ENCODE measurements at regions not wholly inside any gene's neighbourhood (a gene's known extent, or its start where the extent isn't known, plus 50 kb on each side); places are given as distances from the start of the nearest gene placed in this dataset.

- H3K36me3 Mint-ChIP-seq (ENCODE audit: insufficient read depth) = no peaks in the 10 kb centered on the region
- H3K4me1 Mint-ChIP-seq (ENCODE audit: low read depth) = peaks cover 5% of the 10 kb centered on the region
- TF ChIP-seq, protein P1, sequence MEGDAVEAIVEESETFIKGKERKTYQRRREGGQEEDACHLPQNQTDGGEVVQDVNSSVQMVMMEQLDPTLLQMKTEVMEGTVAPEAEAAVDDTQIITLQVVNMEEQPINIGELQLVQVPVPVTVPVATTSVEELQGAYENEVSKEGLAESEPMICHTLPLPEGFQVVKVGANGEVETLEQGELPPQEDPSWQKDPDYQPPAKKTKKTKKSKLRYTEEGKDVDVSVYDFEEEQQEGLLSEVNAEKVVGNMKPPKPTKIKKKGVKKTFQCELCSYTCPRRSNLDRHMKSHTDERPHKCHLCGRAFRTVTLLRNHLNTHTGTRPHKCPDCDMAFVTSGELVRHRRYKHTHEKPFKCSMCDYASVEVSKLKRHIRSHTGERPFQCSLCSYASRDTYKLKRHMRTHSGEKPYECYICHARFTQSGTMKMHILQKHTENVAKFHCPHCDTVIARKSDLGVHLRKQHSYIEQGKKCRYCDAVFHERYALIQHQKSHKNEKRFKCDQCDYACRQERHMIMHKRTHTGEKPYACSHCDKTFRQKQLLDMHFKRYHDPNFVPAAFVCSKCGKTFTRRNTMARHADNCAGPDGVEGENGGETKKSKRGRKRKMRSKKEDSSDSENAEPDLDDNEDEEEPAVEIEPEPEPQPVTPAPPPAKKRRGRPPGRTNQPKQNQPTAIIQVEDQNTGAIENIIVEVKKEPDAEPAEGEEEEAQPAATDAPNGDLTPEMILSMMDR (IDR thresholded peaks at IDR 0.05; ENCODE audit: unreplicated experiment) = no peak
Observed at GRCh38 chrX:14398725-14399124, 130.6 kb upstream of the GLRA2 start.

GRCh38 chrX:14389682-14390081 is 139.7 kb upstream of the GLRA2 start:
- TF ChIP-seq, protein P1 (IDR thresholded peaks at IDR 0.05; ENCODE audit: unreplicated experiment) = no peak
- no peak for DNase-seq (ENCODE audit: low spot score, unreplicated experiment)
- no peak overlapping the region for H3K27ac Mint-ChIP-seq
- H3K9me3 Mint-ChIP-seq (ENCODE audit: low read depth) = peaks cover 24% of the 10 kb centered on the region
- no peaks in the 10 kb centered on the region for H3K27me3 Mint-ChIP-seq
- H3K4me3 Mint-ChIP-seq (ENCODE audit: low read depth) = no peak overlapping the region
- no peaks in the 10 kb centered on the region for H3K4me1 Mint-ChIP-seq (ENCODE audit: low read depth)
- no peaks in the 10 kb centered on the region for H3K36me3 Mint-ChIP-seq (ENCODE audit: insufficient read depth)

More at GRCh38 chrX:14398725-14399124, 130.6 kb upstream of the GLRA2 start:
- H3K9me3 Mint-ChIP-seq (ENCODE audit: low read depth) = peaks cover 7% of the 10 kb centered on the region
- H3K27ac Mint-ChIP-seq = no peak overlapping the region
- H3K4me3 Mint-ChIP-seq (ENCODE audit: low read depth) = no peak overlapping the region
- H3K27me3 Mint-ChIP-seq = no peaks in the 10 kb centered on the region
- DNase-seq (ENCODE audit: low spot score, unreplicated experiment) = no peak

GRCh38 chrX:14386981-14387380 is 142.4 kb upstream of the GLRA2 start:
- no peak for DNase-seq (ENCODE audit: low spot score, unreplicated experiment)
- no peak overlapping the region for H3K4me3 Mint-ChIP-seq (ENCODE audit: low read depth)
- TF ChIP-seq, protein P1 (IDR thresholded peaks at IDR 0.05; ENCODE audit: unreplicated experiment) = no peak
- no peaks in the 10 kb centered on the region for H3K4me1 Mint-ChIP-seq (ENCODE audit: low read depth)
- no peaks in the 10 kb centered on the region for H3K27me3 Mint-ChIP-seq
- H3K9me3 Mint-ChIP-seq (ENCODE audit: low read depth) = peaks cover 14% of the 10 kb centered on the region
- no peak overlapping the region for H3K27ac Mint-ChIP-seq
- no peaks in the 10 kb centered on the region for H3K36me3 Mint-ChIP-seq (ENCODE audit: insufficient read depth)

GRCh38 chrX:14380044-14380443 is 149.3 kb upstream of the GLRA2 start:
- H3K27me3 Mint-ChIP-seq = no peaks in the 10 kb centered on the region

DNA sequence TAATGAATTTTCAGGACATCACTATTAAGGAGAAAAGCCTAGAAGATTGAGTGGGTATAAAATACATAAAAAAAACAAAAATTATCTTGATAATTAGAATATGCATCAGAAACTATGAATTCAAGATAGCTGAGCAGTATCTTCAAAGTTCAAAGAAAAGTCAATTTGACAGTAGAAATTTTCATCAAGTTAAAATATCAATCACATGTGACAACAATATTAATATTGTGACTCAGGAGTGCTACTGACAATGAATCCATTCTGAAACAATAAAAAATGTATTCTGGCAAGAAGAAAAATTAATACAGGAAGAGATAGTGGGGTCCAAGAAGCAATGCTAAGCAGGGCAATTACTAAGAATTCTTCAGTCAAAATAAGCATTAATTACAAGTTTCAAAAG is 151.9 kb upstream of the GLRA2 start:
- Mint-ChIP-seq H3K27ac (no peak overlapping the region), H3K36me3 (ENCODE audit: insufficient read depth) (no peaks in the 10 kb centered on the region), H3K9me3 (ENCODE audit: low read depth) (peaks cover 29% of the 10 kb centered on the region), H3K27me3 (no peaks in the 10 kb centered on the region), H3K4me1 (ENCODE audit: low read depth) (no peaks in the 10 kb centered on the region), H3K4me3 (ENCODE audit: low read depth) (no peak overlapping the region)
- no peak for DNase-seq (ENCODE audit: low spot score, unreplicated experiment)
- TF ChIP-seq, protein P1 (IDR thresholded peaks at IDR 0.05; ENCODE audit: unreplicated experiment) = no peak

More at GRCh38 chrX:14380044-14380443, 149.3 kb upstream of the GLRA2 start:
- no peaks in the 10 kb centered on the region for H3K36me3 Mint-ChIP-seq (ENCODE audit: insufficient read depth)
- peaks cover 10% of the 10 kb centered on the region for H3K9me3 Mint-ChIP-seq (ENCODE audit: low read depth)
- no peak for DNase-seq (ENCODE audit: low spot score, unreplicated experiment)
- H3K4me1 Mint-ChIP-seq (ENCODE audit: low read depth) = no peaks in the 10 kb centered on the region
- H3K27ac Mint-ChIP-seq = no peak overlapping the region
- H3K4me3 Mint-ChIP-seq (ENCODE audit: low read depth) = no peak overlapping the region
- TF ChIP-seq, protein P1 (IDR thresholded peaks at IDR 0.05; ENCODE audit: unreplicated experiment) = no peak
